D721Med (cell line): ENCODE measurements at regions not wholly inside any gene's neighbourhood (a gene's known extent, or its start where the extent isn't known, plus 50 kb on each side); places are given as distances from the start of the nearest gene placed in this dataset.

ENCODE experiments used
- DNase-seq: peaks from one replicate; pipeline ENCODE4 v3.0.0; 2011; ENCODE audit warnings: low spot score; ENCODE audit not compliant: insufficient read length
- FAIRE-seq: peaks from 2 replicates; lab custom pipeline; 2011; peaks lifted over from hg19 to GRCh38; lab: Jason Lieb, UNC
- CTCF ChIP-seq: IDR thresholded peaks from 2 replicates; pipeline ENCODE4 v1.5.1; 2012; ENCODE audit warnings: mild to moderate bottlenecking, control low read depth; ENCODE audit not compliant: insufficient read depth; ENCODE audit errors: missing control alignments

- FAIRE-seq (no peak), DNase-seq (no peak)
- no peak for TF ChIP-seq CTCF
Measured at GRCh38 chr6:54465649-54466300, 157.5 kb downstream of the TINAG start.

- DNase-seq (no peak), FAIRE-seq (no peak)
- TF ChIP-seq CTCF, result no peak
Measured at GRCh38 chr6:54467384-54467783, 159.1 kb downstream of the TINAG start.

- no peak for FAIRE-seq
- no peak for TF ChIP-seq CTCF
- no peak for DNase-seq
Measured at GRCh38 chr6:54473328-54473727, 165.1 kb downstream of the TINAG start.

GRCh38 chr6:54474898-54475297, 166.7 kb downstream of the TINAG start:
- DNase-seq, result no peak
- TF ChIP-seq CTCF, result no peak
- no peak for FAIRE-seq

- no peak for FAIRE-seq
- no peak for TF ChIP-seq CTCF
- no peak for DNase-seq
Measured at GRCh38 chr6:54481091-54481490, 172.8 kb downstream of the TINAG start.

- no peak for TF ChIP-seq CTCF
- DNase-seq, result no peak
- no peak for FAIRE-seq
Measured at GRCh38 chr6:54491431-54491830, 183.2 kb downstream of the TINAG start.

GRCh38 chr6:54493138-54493537, 184.9 kb downstream of the TINAG start:
- DNase-seq, result no peak
- TF ChIP-seq CTCF, result no peak
- no peak for FAIRE-seq
